ENCODE measurements at regions not wholly inside any gene's neighbourhood (a gene's known extent, or its start where the extent isn't known, plus 50 kb on each side); places are given as distances from the start of the nearest gene placed in this dataset.

- no peaks in the 10 kb centered on the region for H3K36me3 ChIP-seq
- H3K4me3 ChIP-seq: no peak overlapping the region
- H3K27ac ChIP-seq: no peak overlapping the region
- no peak for TF ChIP-seq POLR2A (IDR thresholded peaks at IDR 0.05)
- TF ChIP-seq, protein P1, sequence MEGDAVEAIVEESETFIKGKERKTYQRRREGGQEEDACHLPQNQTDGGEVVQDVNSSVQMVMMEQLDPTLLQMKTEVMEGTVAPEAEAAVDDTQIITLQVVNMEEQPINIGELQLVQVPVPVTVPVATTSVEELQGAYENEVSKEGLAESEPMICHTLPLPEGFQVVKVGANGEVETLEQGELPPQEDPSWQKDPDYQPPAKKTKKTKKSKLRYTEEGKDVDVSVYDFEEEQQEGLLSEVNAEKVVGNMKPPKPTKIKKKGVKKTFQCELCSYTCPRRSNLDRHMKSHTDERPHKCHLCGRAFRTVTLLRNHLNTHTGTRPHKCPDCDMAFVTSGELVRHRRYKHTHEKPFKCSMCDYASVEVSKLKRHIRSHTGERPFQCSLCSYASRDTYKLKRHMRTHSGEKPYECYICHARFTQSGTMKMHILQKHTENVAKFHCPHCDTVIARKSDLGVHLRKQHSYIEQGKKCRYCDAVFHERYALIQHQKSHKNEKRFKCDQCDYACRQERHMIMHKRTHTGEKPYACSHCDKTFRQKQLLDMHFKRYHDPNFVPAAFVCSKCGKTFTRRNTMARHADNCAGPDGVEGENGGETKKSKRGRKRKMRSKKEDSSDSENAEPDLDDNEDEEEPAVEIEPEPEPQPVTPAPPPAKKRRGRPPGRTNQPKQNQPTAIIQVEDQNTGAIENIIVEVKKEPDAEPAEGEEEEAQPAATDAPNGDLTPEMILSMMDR (IDR thresholded peaks at IDR 0.05): no peak
- no peak for DNase-seq
- no peaks in the 10 kb centered on the region for H3K27me3 ChIP-seq
- H3K9me3 ChIP-seq: no peaks in the 10 kb centered on the region
- no peaks in the 10 kb centered on the region for H3K4me1 ChIP-seq
These were observed 685.9 kb upstream of the LRRC4C start for GRCh38 chr11:42145311-42145710.

DNA sequence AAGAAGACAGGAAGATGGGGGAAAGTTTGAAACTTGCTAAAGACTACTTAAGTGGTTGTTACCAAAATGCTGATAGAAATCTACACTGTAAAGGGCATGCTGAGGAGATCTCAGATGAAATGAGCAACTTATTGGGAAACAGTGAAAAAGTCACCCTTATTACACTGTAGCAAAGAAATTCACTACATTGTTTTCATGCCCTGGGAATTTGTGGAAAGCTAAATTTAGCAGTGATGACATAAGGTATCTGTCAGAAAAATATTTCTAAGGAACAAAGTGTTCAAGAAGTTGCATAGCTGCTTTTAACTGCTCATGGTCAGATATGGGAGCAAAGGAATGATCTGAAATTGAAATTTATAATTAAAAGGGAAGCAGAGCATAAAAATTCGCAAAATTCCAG, 702.4 kb upstream of the LRRC4C start:
- H3K36me3 ChIP-seq: no peaks in the 10 kb centered on the region
- H3K4me3 ChIP-seq: no peak overlapping the region
- no peaks in the 10 kb centered on the region for H3K9me3 ChIP-seq
- H3K27me3 ChIP-seq: no peaks in the 10 kb centered on the region
- no peak overlapping the region for H3K27ac ChIP-seq
- H3K4me1 ChIP-seq: no peaks in the 10 kb centered on the region
- no peak for DNase-seq
- TF ChIP-seq POLR2A (IDR thresholded peaks at IDR 0.05): no peak
- TF ChIP-seq, protein P1 (IDR thresholded peaks at IDR 0.05): no peak

DNA sequence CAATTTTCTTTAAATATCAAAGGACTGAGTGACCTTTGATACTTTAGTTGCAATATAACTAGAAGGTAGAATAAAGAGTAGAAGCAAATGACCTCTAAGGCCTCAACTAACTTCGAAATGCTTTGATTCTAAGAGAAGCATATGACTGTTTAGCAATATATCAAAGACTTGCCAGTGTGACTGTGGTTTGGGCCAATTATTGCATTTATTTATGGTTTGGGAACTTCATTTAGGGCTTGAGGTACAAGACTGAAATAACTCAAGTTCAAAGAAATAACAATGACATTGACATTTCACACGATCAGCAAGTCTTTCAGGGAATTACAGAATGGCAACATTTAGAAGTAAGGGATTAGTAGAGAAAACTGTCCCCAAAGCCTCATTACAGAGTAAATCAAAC, 709.7 kb upstream of the LRRC4C start:
- H3K4me3 ChIP-seq: no peak overlapping the region
- H3K27me3 ChIP-seq: no peaks in the 10 kb centered on the region
- no peak overlapping the region for H3K27ac ChIP-seq
- no peaks in the 10 kb centered on the region for H3K4me1 ChIP-seq
- TF ChIP-seq, protein P1 (IDR thresholded peaks at IDR 0.05): no peak
- TF ChIP-seq POLR2A (IDR thresholded peaks at IDR 0.05): no peak
- H3K36me3 ChIP-seq: no peaks in the 10 kb centered on the region
- H3K9me3 ChIP-seq: no peaks in the 10 kb centered on the region
- no peak for DNase-seq

- Histone ChIP-seq H3K4me1 (no peaks in the 10 kb centered on the region), H3K27me3 (no peaks in the 10 kb centered on the region), H3K9me3 (no peaks in the 10 kb centered on the region), H3K27ac (no peak overlapping the region), H3K36me3 (no peaks in the 10 kb centered on the region), H3K4me3 (no peak overlapping the region)
- DNase-seq: no peak
- TF ChIP-seq, protein P1 (IDR thresholded peaks at IDR 0.05): no peak
- TF ChIP-seq POLR2A (IDR thresholded peaks at IDR 0.05): no peak
These were observed 711.1 kb upstream of the LRRC4C start for GRCh38 chr11:42170601-42171000.

DNA sequence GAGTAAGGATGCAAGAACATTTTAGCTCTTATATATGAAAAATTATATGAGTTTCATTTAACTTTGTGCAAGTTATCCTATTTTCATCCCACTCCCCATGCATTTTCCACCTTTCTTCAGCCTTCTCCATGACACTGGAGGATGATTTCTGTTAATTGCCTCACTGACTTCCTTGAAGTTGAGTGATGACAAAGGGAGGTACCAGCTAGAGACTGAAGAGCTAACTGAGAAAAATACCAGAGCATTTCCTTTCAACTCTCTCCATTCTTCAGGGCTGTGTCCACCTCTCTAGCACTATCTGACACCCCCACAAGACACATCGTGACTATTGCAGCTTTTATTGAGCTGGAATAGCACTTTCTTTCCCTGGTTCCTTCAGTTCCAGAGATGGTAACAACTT, 711.6 kb upstream of the LRRC4C start:
- TF ChIP-seq, protein P1 (IDR thresholded peaks at IDR 0.05): no peak
- TF ChIP-seq POLR2A (IDR thresholded peaks at IDR 0.05): no peak
- Histone ChIP-seq H3K27me3 (no peaks in the 10 kb centered on the region), H3K36me3 (no peaks in the 10 kb centered on the region)

DNA sequence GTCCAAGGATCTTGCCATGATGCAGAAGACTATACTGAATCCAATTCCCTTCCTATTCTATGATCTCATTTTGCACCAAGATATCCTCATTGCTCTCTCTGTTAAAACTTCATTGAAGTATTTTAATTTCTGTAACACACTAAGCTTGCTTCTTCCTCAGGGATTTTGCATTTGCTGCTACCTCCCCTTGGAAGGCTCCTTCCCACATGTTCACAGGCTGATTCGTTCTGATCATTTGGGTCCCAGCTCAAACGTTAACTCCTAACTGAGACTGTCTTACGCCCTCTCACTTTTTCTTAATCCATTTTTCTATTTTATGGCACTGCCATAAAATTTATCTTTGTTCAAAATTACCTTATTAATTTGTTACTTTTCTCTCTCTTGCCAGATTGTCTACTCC, 713.0 kb upstream of the LRRC4C start:
- H3K27me3 ChIP-seq: no peaks in the 10 kb centered on the region
- H3K4me1 ChIP-seq: no peaks in the 10 kb centered on the region
- no peak for TF ChIP-seq POLR2A (IDR thresholded peaks at IDR 0.05)
- DNase-seq: no peak
- no peak overlapping the region for H3K4me3 ChIP-seq
- H3K9me3 ChIP-seq: no peaks in the 10 kb centered on the region
- H3K27ac ChIP-seq: no peak overlapping the region
- no peaks in the 10 kb centered on the region for H3K36me3 ChIP-seq

More for the DNA sequence above, 711.6 kb upstream of the LRRC4C start:
- no peak for DNase-seq
- no peaks in the 10 kb centered on the region for H3K9me3 ChIP-seq
- H3K27ac ChIP-seq: no peak overlapping the region
- H3K4me3 ChIP-seq: no peak overlapping the region
- H3K4me1 ChIP-seq: no peaks in the 10 kb centered on the region

Measured in Peyer's patch (tissue), 4 donors.